ENCODE measurements at regions not wholly inside any gene's neighbourhood (a gene's known extent, or its start where the extent isn't known, plus 50 kb on each side); places are given as distances from the start of the nearest gene placed in this dataset.

DNA sequence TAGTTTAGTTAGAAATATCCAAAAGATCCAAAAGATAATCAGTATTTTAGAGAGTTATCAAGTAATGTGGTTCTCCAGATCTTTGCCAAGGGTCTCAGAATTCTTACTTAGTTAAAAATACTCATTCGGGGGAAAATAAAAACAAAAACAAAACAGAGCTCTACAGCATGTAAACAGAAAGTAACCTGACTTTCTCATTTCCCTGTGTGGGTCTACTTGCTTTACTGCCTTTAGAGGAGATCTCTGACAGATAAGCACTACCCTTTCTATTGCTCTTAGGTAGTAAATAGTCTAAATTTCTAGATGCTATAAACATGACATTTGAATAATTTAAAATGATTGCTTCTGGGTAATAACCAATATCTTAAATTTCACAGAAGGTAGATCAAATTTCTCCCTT lies 371.8 kb downstream of the RPL10L start:
- H3K4me1 ChIP-seq (ENCODE audit: control insufficient read depth in 2 of 2, insufficient read depth in 2 of 2, low read length in 2 of 2), result no peaks in the 10 kb centered on the region
- 88% methylated on average over 1 of the region's 1 CpG for WGBS
- no peaks in the 10 kb centered on the region for H3K36me3 ChIP-seq (ENCODE audit: control insufficient read depth in 2 of 2, insufficient read depth in 2 of 2, low read length in 1 of 2)
- no peaks in the 10 kb centered on the region for H3K27me3 ChIP-seq (ENCODE audit: control insufficient read depth in 2 of 2, insufficient read depth in 1 of 2, low read length in 1 of 2)
- no peak for DNase-seq (ENCODE audit: low read depth in 6 of 9, low spot score in 9 of 9)
- H3K4me3 ChIP-seq (ENCODE audit: low read length in 2 of 2), result no peak overlapping the region
- H3K9me3 ChIP-seq (ENCODE audit: control insufficient read depth in 2 of 2, insufficient read depth in 1 of 2, low read length in 1 of 2), result no peaks in the 10 kb centered on the region
- H3K27ac ChIP-seq (ENCODE audit: low read depth in 1 of 2, low read length in 1 of 2), result no peak overlapping the region

DNA sequence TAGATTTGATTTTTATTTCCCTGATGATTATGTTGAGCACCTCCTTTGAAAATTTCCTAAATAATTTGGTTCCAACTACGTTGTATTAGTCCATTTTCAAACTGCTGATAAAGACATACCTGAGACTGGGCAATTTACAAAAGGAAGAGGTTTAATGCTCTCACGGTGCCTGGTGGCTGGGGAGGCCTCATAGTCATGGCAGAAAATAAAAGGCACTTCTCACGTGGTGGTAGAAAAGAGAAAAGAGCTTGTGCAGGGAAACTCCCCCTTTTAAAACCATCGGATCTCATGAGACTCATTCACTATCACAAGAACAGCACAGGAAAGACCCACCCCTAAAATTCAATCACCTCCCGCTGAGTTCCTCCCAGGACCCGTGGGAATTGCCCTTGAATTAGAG lies 372.3 kb downstream of the RPL10L start:
- Histone ChIP-seq H3K27me3 (ENCODE audit: control insufficient read depth in 2 of 2, insufficient read depth in 1 of 2, low read length in 1 of 2) (no peaks in the 10 kb centered on the region), H3K36me3 (ENCODE audit: control insufficient read depth in 2 of 2, insufficient read depth in 2 of 2, low read length in 1 of 2) (no peaks in the 10 kb centered on the region), H3K9me3 (ENCODE audit: control insufficient read depth in 2 of 2, insufficient read depth in 1 of 2, low read length in 1 of 2) (no peaks in the 10 kb centered on the region), H3K4me3 (ENCODE audit: low read length in 2 of 2) (no peak overlapping the region), H3K4me1 (ENCODE audit: control insufficient read depth in 2 of 2, insufficient read depth in 2 of 2, low read length in 2 of 2) (no peaks in the 10 kb centered on the region), H3K27ac (ENCODE audit: low read depth in 1 of 2, low read length in 1 of 2) (no peak overlapping the region)
- WGBS, result 84% methylated on average over 6 of the region's 6 CpGs
- no peak for DNase-seq (ENCODE audit: low read depth in 6 of 9, low spot score in 9 of 9)

GRCh38 chr14:46259536-46259935 lies 392.0 kb downstream of the RPL10L start:
- DNase-seq (ENCODE audit: low read depth in 6 of 9, low spot score in 9 of 9), result no peak
- Histone ChIP-seq H3K36me3 (ENCODE audit: control insufficient read depth in 2 of 2, insufficient read depth in 2 of 2, low read length in 1 of 2) (no peaks in the 10 kb centered on the region), H3K27me3 (ENCODE audit: control insufficient read depth in 2 of 2, insufficient read depth in 1 of 2, low read length in 1 of 2) (no peaks in the 10 kb centered on the region), H3K27ac (ENCODE audit: low read depth in 1 of 2, low read length in 1 of 2) (peak overlapping the region in 1 of 2 donors; percentile 8), H3K4me1 (ENCODE audit: control insufficient read depth in 2 of 2, insufficient read depth in 2 of 2, low read length in 2 of 2) (no peaks in the 10 kb centered on the region), H3K4me3 (ENCODE audit: low read length in 2 of 2) (no peak overlapping the region), H3K9me3 (ENCODE audit: control insufficient read depth in 2 of 2, insufficient read depth in 1 of 2, low read length in 1 of 2) (no peaks in the 10 kb centered on the region)
- 92% methylated on average over 4 of the region's 4 CpGs for WGBS

- DNase-seq (ENCODE audit: low read depth in 6 of 9, low spot score in 9 of 9), result no peak
- Histone ChIP-seq H3K4me3 (ENCODE audit: low read length in 2 of 2) (no peak overlapping the region), H3K27me3 (ENCODE audit: control insufficient read depth in 2 of 2, insufficient read depth in 1 of 2, low read length in 1 of 2) (no peaks in the 10 kb centered on the region), H3K36me3 (ENCODE audit: control insufficient read depth in 2 of 2, insufficient read depth in 2 of 2, low read length in 1 of 2) (no peaks in the 10 kb centered on the region), H3K4me1 (ENCODE audit: control insufficient read depth in 2 of 2, insufficient read depth in 2 of 2, low read length in 2 of 2) (no peaks in the 10 kb centered on the region), H3K27ac (ENCODE audit: low read depth in 1 of 2, low read length in 1 of 2) (no peak overlapping the region), H3K9me3 (ENCODE audit: control insufficient read depth in 2 of 2, insufficient read depth in 1 of 2, low read length in 1 of 2) (no peaks in the 10 kb centered on the region)
- WGBS, result 25% methylated on average over 3 of the region's 3 CpGs
These were observed 395.2 kb downstream of the RPL10L start for GRCh38 chr14:46256381-46256780.

DNA sequence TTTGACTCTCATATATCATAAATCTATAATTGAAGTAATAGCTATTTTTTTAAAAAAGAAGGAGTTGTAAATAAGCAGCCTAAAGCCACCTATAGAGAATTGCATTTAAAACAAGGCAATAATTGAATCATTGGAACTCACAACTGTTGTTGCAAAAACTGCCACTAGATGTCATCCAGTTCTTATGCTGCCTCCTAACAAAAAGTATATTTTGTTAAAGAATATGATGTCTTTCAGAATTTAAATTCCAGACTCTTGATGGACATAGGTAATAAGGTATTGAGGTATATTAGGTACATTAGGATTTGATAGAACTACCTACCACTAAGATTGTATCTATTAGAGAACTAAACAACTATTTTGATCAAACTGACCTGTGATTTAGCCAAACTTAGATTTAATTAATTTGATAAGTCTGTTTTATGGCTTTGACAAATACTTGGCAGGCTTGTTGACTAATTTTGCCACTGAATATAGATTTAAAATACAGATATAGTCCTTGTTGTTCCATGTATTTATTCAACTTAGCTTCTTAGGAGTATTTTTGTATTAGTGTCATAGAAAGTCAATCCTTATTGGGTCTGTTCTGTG lies 401.4 kb downstream of the RPL10L start:
- Histone ChIP-seq H3K4me1 (ENCODE audit: control insufficient read depth in 2 of 2, insufficient read depth in 2 of 2, low read length in 2 of 2) (no peaks in the 10 kb centered on the region), H3K4me3 (ENCODE audit: low read length in 2 of 2) (no peak overlapping the region), H3K36me3 (ENCODE audit: control insufficient read depth in 2 of 2, insufficient read depth in 2 of 2, low read length in 1 of 2) (no peaks in the 10 kb centered on the region), H3K27me3 (ENCODE audit: control insufficient read depth in 2 of 2, insufficient read depth in 1 of 2, low read length in 1 of 2) (no peaks in the 10 kb centered on the region), H3K27ac (ENCODE audit: low read depth in 1 of 2, low read length in 1 of 2) (no peak overlapping the region), H3K9me3 (ENCODE audit: control insufficient read depth in 2 of 2, insufficient read depth in 1 of 2, low read length in 1 of 2) (no peaks in the 10 kb centered on the region)
- DNase-seq (ENCODE audit: low read depth in 6 of 9, low spot score in 9 of 9), result peak in 3 of 9 donors; percentile 1 to 9 (median 5)

GRCh38 chr14:46248001-46248630 lies 403.5 kb downstream of the RPL10L start:
- Histone ChIP-seq H3K9me3 (ENCODE audit: control insufficient read depth in 2 of 2, insufficient read depth in 1 of 2, low read length in 1 of 2) (no peaks in the 10 kb centered on the region), H3K27me3 (ENCODE audit: control insufficient read depth in 2 of 2, insufficient read depth in 1 of 2, low read length in 1 of 2) (no peaks in the 10 kb centered on the region), H3K4me1 (ENCODE audit: control insufficient read depth in 2 of 2, insufficient read depth in 2 of 2, low read length in 2 of 2) (no peaks in the 10 kb centered on the region), H3K4me3 (ENCODE audit: low read length in 2 of 2) (no peak overlapping the region), H3K27ac (ENCODE audit: low read depth in 1 of 2, low read length in 1 of 2) (no peak overlapping the region), H3K36me3 (ENCODE audit: control insufficient read depth in 2 of 2, insufficient read depth in 2 of 2, low read length in 1 of 2) (no peaks in the 10 kb centered on the region)
- 90% methylated on average over 1 of the region's 1 CpG for WGBS
- no peak for DNase-seq (ENCODE audit: low read depth in 6 of 9, low spot score in 9 of 9)

DNA sequence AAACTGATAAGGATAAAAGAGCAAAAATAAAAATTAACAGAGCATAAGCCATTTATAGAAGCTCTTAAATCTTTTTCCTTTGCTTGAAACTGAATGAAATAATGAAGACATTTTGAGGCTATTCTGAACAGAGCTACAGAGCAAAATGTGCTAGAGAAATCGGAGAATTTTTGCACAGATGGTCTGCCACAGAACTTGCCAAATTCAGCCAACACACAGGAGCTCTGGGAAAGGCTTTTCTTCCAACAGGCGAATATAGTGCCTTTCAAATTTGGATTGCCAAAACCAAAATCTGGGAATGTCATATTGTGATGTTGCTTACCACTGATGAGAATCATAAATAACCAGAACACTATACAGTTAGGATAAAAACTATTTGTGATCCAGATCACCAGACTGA lies 406.3 kb downstream of the RPL10L start:
- Histone ChIP-seq H3K36me3 (ENCODE audit: control insufficient read depth in 2 of 2, insufficient read depth in 2 of 2, low read length in 1 of 2) (no peaks in the 10 kb centered on the region), H3K9me3 (ENCODE audit: control insufficient read depth in 2 of 2, insufficient read depth in 1 of 2, low read length in 1 of 2) (no peaks in the 10 kb centered on the region), H3K27ac (ENCODE audit: low read depth in 1 of 2, low read length in 1 of 2) (no peak overlapping the region), H3K4me1 (ENCODE audit: control insufficient read depth in 2 of 2, insufficient read depth in 2 of 2, low read length in 2 of 2) (no peaks in the 10 kb centered on the region), H3K27me3 (ENCODE audit: control insufficient read depth in 2 of 2, insufficient read depth in 1 of 2, low read length in 1 of 2) (no peaks in the 10 kb centered on the region), H3K4me3 (ENCODE audit: low read length in 2 of 2) (no peak overlapping the region)
- DNase-seq (ENCODE audit: low read depth in 6 of 9, low spot score in 9 of 9), result no peak
- 96% methylated on average over 2 of the region's 2 CpGs for WGBS

DNA sequence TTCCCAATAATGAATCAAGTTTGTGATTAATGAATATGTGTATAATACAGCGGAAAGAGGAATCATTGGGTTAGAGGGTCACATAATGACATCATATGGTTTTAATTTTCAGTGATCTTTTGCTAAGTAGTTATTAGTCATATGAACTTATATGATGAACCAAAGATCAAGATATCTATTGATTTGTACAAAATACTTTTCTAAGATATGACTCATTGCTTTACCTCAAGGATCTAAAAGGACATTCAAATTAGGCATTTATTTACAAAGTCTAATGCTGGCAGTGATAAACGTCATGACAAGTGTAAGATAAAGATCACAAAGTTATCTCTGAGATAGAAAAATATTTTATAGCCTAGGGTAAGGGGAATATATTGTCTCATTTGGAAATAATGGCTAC lies 417.8 kb downstream of the RPL10L start:
- no peaks in the 10 kb centered on the region for H3K27me3 ChIP-seq (ENCODE audit: control insufficient read depth in 2 of 2, insufficient read depth in 1 of 2, low read length in 1 of 2)
- H3K9me3 ChIP-seq (ENCODE audit: control insufficient read depth in 2 of 2, insufficient read depth in 1 of 2, low read length in 1 of 2), result no peaks in the 10 kb centered on the region
- WGBS, result 55% methylated on average over 2 of the region's 2 CpGs
- no peak overlapping the region for H3K27ac ChIP-seq (ENCODE audit: low read depth in 1 of 2, low read length in 1 of 2)
- DNase-seq (ENCODE audit: low read depth in 6 of 9, low spot score in 9 of 9), result no peak
- H3K36me3 ChIP-seq (ENCODE audit: control insufficient read depth in 2 of 2, insufficient read depth in 2 of 2, low read length in 1 of 2), result no peaks in the 10 kb centered on the region
- no peaks in the 10 kb centered on the region for H3K4me1 ChIP-seq (ENCODE audit: control insufficient read depth in 2 of 2, insufficient read depth in 2 of 2, low read length in 2 of 2)
- H3K4me3 ChIP-seq (ENCODE audit: low read length in 2 of 2), result no peak overlapping the region

DNA sequence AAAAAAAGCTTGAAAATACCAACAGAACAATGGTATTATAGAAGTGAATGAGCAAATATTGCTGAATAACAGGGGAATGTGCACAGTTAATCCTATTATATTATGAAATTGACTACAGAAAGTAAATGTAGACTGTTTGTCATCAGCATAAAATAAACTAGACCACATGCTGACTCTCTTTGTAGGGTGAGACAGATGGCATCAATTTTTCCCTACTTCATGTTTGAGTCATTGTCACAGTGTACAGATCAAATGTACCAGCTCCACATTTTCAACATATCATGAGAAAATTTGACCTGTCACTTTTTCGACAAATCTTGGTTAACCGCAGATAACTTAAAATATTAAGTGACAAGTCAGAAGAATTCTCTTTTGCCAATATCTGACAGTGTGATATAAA lies 421.0 kb downstream of the RPL10L start:
- Histone ChIP-seq H3K4me1 (ENCODE audit: control insufficient read depth in 2 of 2, insufficient read depth in 2 of 2, low read length in 2 of 2) (no peaks in the 10 kb centered on the region), H3K9me3 (ENCODE audit: control insufficient read depth in 2 of 2, insufficient read depth in 1 of 2, low read length in 1 of 2) (no peaks in the 10 kb centered on the region), H3K36me3 (ENCODE audit: control insufficient read depth in 2 of 2, insufficient read depth in 2 of 2, low read length in 1 of 2) (no peaks in the 10 kb centered on the region), H3K27ac (ENCODE audit: low read depth in 1 of 2, low read length in 1 of 2) (no peak overlapping the region), H3K27me3 (ENCODE audit: control insufficient read depth in 2 of 2, insufficient read depth in 1 of 2, low read length in 1 of 2) (no peaks in the 10 kb centered on the region), H3K4me3 (ENCODE audit: low read length in 2 of 2) (no peak overlapping the region)
- 95% methylated on average over 2 of the region's 2 CpGs for whole genome bisulfite sequencing
- no peak for DNase-seq (ENCODE audit: low read depth in 6 of 9, low spot score in 9 of 9)

Data from thymus (tissue), 11 donors.